ENCODE measurements at regions not wholly inside any gene's neighbourhood (a gene's known extent, or its start where the extent isn't known, plus 50 kb on each side); places are given as distances from the start of the nearest gene placed in this dataset.

DNA sequence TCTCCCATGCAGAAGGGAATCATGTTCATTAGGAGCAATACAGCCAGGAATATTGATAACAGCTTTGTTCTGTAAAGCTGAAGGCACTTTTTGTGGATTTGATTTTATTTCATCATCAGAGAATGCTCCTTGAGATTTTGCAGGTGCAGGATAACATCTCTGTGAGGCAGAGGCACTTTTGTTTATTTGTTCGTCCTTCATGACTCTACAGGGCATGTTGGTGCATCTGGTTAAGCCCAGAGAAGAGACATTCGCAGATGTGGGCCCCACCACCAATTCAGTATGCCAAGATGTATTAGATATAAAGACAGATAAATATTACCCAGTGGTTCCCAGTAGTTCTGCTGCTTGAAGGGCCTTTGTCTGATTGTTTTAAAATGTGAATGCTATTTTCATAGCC lies 368.1 kb upstream of the SEMA6D start:
- no peak overlapping the region for H3K4ac ChIP-seq (replicated peaks; ENCODE audit: insufficient read length, low read depth, low read length)
- no peak overlapping the region for H3K23ac ChIP-seq (ENCODE audit: insufficient read length)
- no peaks in the 10 kb centered on the region for H3K4me1 ChIP-seq (replicated peaks in 1 of 4; ENCODE audit: control insufficient read depth in 3 of 4, insufficient read depth in 4 of 4, low read length in 3 of 4)
- H4K5ac ChIP-seq (ENCODE audit: insufficient read length, low read depth, low read length) = no peak overlapping the region
- no peak overlapping the region for H3K9ac ChIP-seq (replicated peaks in 1 of 4; ENCODE audit: extremely low read depth in 1 of 4, low read depth in 3 of 4, low read length in 3 of 4)
- H2BK15ac ChIP-seq (ENCODE audit: low read length) = no peak overlapping the region
- FAIRE-seq (no peak), DNase-seq (ENCODE audit: low read depth in 1 of 2, low spot score in 2 of 2) (no peak)
- H3K23me2 ChIP-seq (ENCODE audit: low read depth, low read length) = no peaks in the 10 kb centered on the region
- no peak overlapping the region for H4K91ac ChIP-seq (replicated peaks; ENCODE audit: insufficient read length, low read length)
- H2AK5ac ChIP-seq (ENCODE audit: low read depth, low read length) = no peak overlapping the region
- H3K79me1 ChIP-seq (ENCODE audit: low read depth, low read length) = no peaks in the 10 kb centered on the region
- no peak overlapping the region for H2BK20ac ChIP-seq (ENCODE audit: low read length)
- no peak overlapping the region for H3K4me2 ChIP-seq (ENCODE audit: insufficient read depth in 1 of 2, low read depth in 2 of 2, low read length in 2 of 2)
- H2BK5ac ChIP-seq (ENCODE audit: low read depth, low read length) = no peak overlapping the region
- no peak overlapping the region for H4K8ac ChIP-seq (ENCODE audit: extremely low read depth, insufficient read depth, low read length)
- CTCF ChIA-PET (ENCODE audit: partially characterized antibody) = no interaction called here
- POLR2A ChIA-PET (ENCODE audit: partially characterized antibody) = no interaction called here
- no peaks in the 10 kb centered on the region; a peak in 1 of 4 replicates for H3K9me3 ChIP-seq (ENCODE audit: insufficient read depth in 2 of 2, low read depth in 1 of 2, low read length in 1 of 2)
- no peak overlapping the region for H2AFZ ChIP-seq (ENCODE audit: low read length)
- H3K4me3 ChIP-seq (ENCODE audit: extremely low read depth in 1 of 4, insufficient read depth in 2 of 4, low read depth in 3 of 4, low read length in 4 of 4) = no peak overlapping the region
- no peak for TF ChIP-seq CHD1 (IDR thresholded peaks at IDR 0.05; ENCODE audit: low read depth, low read length)
- TF ChIP-seq POLR2A (IDR thresholded peaks at IDR 0.05; ENCODE audit: control extremely low read depth in 1 of 2, low read depth in 2 of 2, low read length in 2 of 2) = no peak
- TF ChIP-seq EZH2 (IDR thresholded peaks at IDR 0.05; ENCODE audit: low read depth, low read length, severe bottlenecking) = no peak
- no peak for TF ChIP-seq HDAC6 (IDR thresholded peaks at IDR 0.05; ENCODE audit: low read depth, low read length)
- TF ChIP-seq SIN3A (conservative IDR thresholded peaks at IDR 0.05 in 1 of 2, IDR thresholded peaks at IDR 0.05 in 1 of 2; ENCODE audit: low read depth in 1 of 2, low read length in 2 of 2) = no peak
- no peak for TF ChIP-seq SIX5 (IDR thresholded peaks at IDR 0.05; ENCODE audit: low read depth, low read length)
- no peak for TF ChIP-seq BCL11A (IDR thresholded peaks at IDR 0.05; ENCODE audit: low read depth in 2 of 2, low read length in 2 of 2)
- no peak for TF ChIP-seq NRF1 (IDR thresholded peaks at IDR 0.05; ENCODE audit: low read depth, low read length)
- TF ChIP-seq ASH2L (IDR thresholded peaks at IDR 0.05; ENCODE audit: low read length) = no peak
- TF ChIP-seq SP2 (IDR thresholded peaks at IDR 0.05; ENCODE audit: low read length) = no peak
- TF ChIP-seq GTF2F1 (IDR thresholded peaks at IDR 0.05; ENCODE audit: borderline replicate concordance, low read depth, low read length) = no peak
- no peak overlapping the region for H2BK12ac ChIP-seq (ENCODE audit: low read depth, low read length)
- H3K36me3 ChIP-seq (ENCODE audit: control insufficient read depth in 2 of 4, insufficient read depth in 4 of 4, low read length in 3 of 4) = no peaks in the 10 kb centered on the region
- no peaks in the 10 kb centered on the region for H3K79me2 ChIP-seq (ENCODE audit: control insufficient read depth in 1 of 2, insufficient read depth in 2 of 2, low read length in 2 of 2)
- no peak overlapping the region for H2BK120ac ChIP-seq (replicated peaks; ENCODE audit: low read depth, low read length)
- H3K27me3 ChIP-seq (replicated peaks in 1 of 4; ENCODE audit: control insufficient read depth in 3 of 4, extremely low read depth in 1 of 4, insufficient read depth in 3 of 4, low read length in 3 of 4) = peaks cover 0 to 1% (median 0%) of the 10 kb centered on the region in 4 experiments; a peak in 1 of 7 replicates
- no peak overlapping the region for H3K56ac ChIP-seq (replicated peaks; ENCODE audit: insufficient read length, low read depth, low read length)
- H3K14ac ChIP-seq (ENCODE audit: insufficient read length) = no peak overlapping the region
- H4K20me1 ChIP-seq (replicated peaks in 1 of 2; ENCODE audit: control insufficient read depth in 1 of 2, insufficient read depth in 2 of 2, low read length in 2 of 2) = no peaks in the 10 kb centered on the region
- H3K18ac ChIP-seq (ENCODE audit: extremely low read depth, low read length) = no peak overlapping the region
- WGBS, 2 experiments (ENCODE audit: extremely low coverage in 1 of 2, insufficient coverage in 1 of 2, insufficient read length in 1 of 2, insufficient replicate concordance in 2 of 2, low coverage in 1 of 2, low lambda C conversion rate in 2 of 2, missing lambda C conversion rate in 1 of 2) = 92% methylated on average over 2 of the region's 2 CpGs; no CpG with 5 or more reads in 1 of the 2 experiments
- no peak overlapping the region for H3K27ac ChIP-seq (ENCODE audit: low read depth, low read length)

Measured in H1 (cell line).